ENCODE measurements at regions not wholly inside any gene's neighbourhood (a gene's known extent, or its start where the extent isn't known, plus 50 kb on each side); places are given as distances from the start of the nearest gene placed in this dataset.

DNA sequence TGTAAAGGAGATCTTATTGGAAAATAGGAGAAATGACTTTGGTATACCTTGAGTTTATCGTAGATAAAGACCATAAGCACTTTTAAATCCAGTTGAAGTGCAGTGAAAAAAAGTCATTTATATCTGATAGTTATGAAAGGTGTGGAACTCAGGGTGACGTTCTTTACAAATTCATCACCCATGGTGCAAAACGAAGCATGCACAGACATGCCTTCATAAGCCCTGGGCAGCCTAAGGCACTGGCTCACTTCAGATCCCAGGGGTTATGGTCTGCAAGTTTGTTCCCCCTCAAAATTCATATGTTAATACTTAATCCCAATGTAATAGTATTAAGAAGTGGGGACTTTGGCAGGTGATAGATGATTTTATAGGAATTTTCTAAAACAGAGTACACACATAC lies 1216.4 kb upstream of the USP15 start:
- dilution Hi-C loops (cut with MboI; ENCODE audit: extremely low pct_ligation_motif_present, low sequenced_read_pairs), result no loop called here
- H2AFZ ChIP-seq (ENCODE audit: control insufficient read depth, low read length), result no peak overlapping the region
- H3K27ac ChIP-seq (ENCODE audit: control insufficient read depth, insufficient read depth, low read length), result no peak overlapping the region
- no peak for TF ChIP-seq EZH2 (IDR thresholded peaks at IDR 0.05; ENCODE audit: low read length)
- TF ChIP-seq, protein P1, sequence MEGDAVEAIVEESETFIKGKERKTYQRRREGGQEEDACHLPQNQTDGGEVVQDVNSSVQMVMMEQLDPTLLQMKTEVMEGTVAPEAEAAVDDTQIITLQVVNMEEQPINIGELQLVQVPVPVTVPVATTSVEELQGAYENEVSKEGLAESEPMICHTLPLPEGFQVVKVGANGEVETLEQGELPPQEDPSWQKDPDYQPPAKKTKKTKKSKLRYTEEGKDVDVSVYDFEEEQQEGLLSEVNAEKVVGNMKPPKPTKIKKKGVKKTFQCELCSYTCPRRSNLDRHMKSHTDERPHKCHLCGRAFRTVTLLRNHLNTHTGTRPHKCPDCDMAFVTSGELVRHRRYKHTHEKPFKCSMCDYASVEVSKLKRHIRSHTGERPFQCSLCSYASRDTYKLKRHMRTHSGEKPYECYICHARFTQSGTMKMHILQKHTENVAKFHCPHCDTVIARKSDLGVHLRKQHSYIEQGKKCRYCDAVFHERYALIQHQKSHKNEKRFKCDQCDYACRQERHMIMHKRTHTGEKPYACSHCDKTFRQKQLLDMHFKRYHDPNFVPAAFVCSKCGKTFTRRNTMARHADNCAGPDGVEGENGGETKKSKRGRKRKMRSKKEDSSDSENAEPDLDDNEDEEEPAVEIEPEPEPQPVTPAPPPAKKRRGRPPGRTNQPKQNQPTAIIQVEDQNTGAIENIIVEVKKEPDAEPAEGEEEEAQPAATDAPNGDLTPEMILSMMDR (optimal IDR thresholded peaks at IDR 0.05 in 1 of 3, IDR thresholded peaks at IDR 0.05 in 1 of 3, conservative IDR thresholded peaks at IDR 0.05 in 1 of 3; ENCODE audit: extremely low read depth in 1 of 3, insufficient read depth in 2 of 3, low read length in 3 of 3), result no peak
- no peak overlapping the region for H3K4me2 ChIP-seq (ENCODE audit: control insufficient read depth, extremely low read depth, insufficient read depth, low read depth, low read length)
- H3K79me2 ChIP-seq (ENCODE audit: control insufficient read depth, insufficient read depth, low read length), result no peaks in the 10 kb centered on the region
- FAIRE-seq (no peak), DNase-seq (ENCODE audit: low read depth, low spot score) (no peak)
- no peaks in the 10 kb centered on the region for H3K27me3 ChIP-seq (ENCODE audit: control insufficient read depth, extremely low read depth, insufficient read depth, low read length)
- H3K4me1 ChIP-seq (ENCODE audit: control insufficient read depth, extremely low read depth, insufficient read depth, low read length), result no peaks in the 10 kb centered on the region
- no peaks in the 10 kb centered on the region for H4K20me1 ChIP-seq (ENCODE audit: control insufficient read depth, extremely low read depth, insufficient read depth, low read length)
- H3K9me1 ChIP-seq (ENCODE audit: control insufficient read depth, extremely low read depth, insufficient read depth, low read length), result no peaks in the 10 kb centered on the region
- no peaks in the 10 kb centered on the region for H3K9me3 ChIP-seq (ENCODE audit: control insufficient read depth, low read depth, low read length)
- no peak overlapping the region for H3K4me3 ChIP-seq (ENCODE audit: control insufficient read depth in 2 of 3, extremely low read depth in 1 of 3, insufficient read depth in 2 of 3, low read depth in 1 of 3, low read length in 3 of 3)
- H3K36me3 ChIP-seq (ENCODE audit: control insufficient read depth in 2 of 2, extremely low read depth in 1 of 2, insufficient read depth in 2 of 2, low read length in 2 of 2), result no peaks in the 10 kb centered on the region
- no peak overlapping the region for H3K9ac ChIP-seq (ENCODE audit: control insufficient read depth, extremely low read depth, insufficient read depth, low read length)

- H3K9me3 ChIP-seq (ENCODE audit: control insufficient read depth, low read depth, low read length), result no peaks in the 10 kb centered on the region
- no peak for TF ChIP-seq EZH2 (IDR thresholded peaks at IDR 0.05; ENCODE audit: low read length)
- TF ChIP-seq, protein P1 (optimal IDR thresholded peaks at IDR 0.05 in 1 of 3, IDR thresholded peaks at IDR 0.05 in 1 of 3, conservative IDR thresholded peaks at IDR 0.05 in 1 of 3; ENCODE audit: extremely low read depth in 1 of 3, insufficient read depth in 2 of 3, low read length in 3 of 3), result no peak
- H3K4me2 ChIP-seq (ENCODE audit: control insufficient read depth, extremely low read depth, insufficient read depth, low read depth, low read length), result no peak overlapping the region
- H3K36me3 ChIP-seq (ENCODE audit: control insufficient read depth in 2 of 2, extremely low read depth in 1 of 2, insufficient read depth in 2 of 2, low read length in 2 of 2), result no peaks in the 10 kb centered on the region
- DNase-seq (ENCODE audit: low read depth, low spot score) (no peak), FAIRE-seq (no peak)
- H3K4me1 ChIP-seq (ENCODE audit: control insufficient read depth, extremely low read depth, insufficient read depth, low read length), result no peaks in the 10 kb centered on the region
- H3K27ac ChIP-seq (ENCODE audit: control insufficient read depth, insufficient read depth, low read length), result no peak overlapping the region
- no peaks in the 10 kb centered on the region for H3K27me3 ChIP-seq (ENCODE audit: control insufficient read depth, extremely low read depth, insufficient read depth, low read length)
- H2AFZ ChIP-seq (ENCODE audit: control insufficient read depth, low read length), result no peak overlapping the region
- H3K79me2 ChIP-seq (ENCODE audit: control insufficient read depth, insufficient read depth, low read length), result no peaks in the 10 kb centered on the region
- no peaks in the 10 kb centered on the region for H4K20me1 ChIP-seq (ENCODE audit: control insufficient read depth, extremely low read depth, insufficient read depth, low read length)
- H3K9me1 ChIP-seq (ENCODE audit: control insufficient read depth, extremely low read depth, insufficient read depth, low read length), result no peaks in the 10 kb centered on the region
- dilution Hi-C loops (cut with MboI; ENCODE audit: extremely low pct_ligation_motif_present, low sequenced_read_pairs), result no loop called here
- no peak overlapping the region for H3K4me3 ChIP-seq (ENCODE audit: control insufficient read depth in 2 of 3, extremely low read depth in 1 of 3, insufficient read depth in 2 of 3, low read depth in 1 of 3, low read length in 3 of 3)
- no peak overlapping the region for H3K9ac ChIP-seq (ENCODE audit: control insufficient read depth, extremely low read depth, insufficient read depth, low read length)
These were observed 1215.4 kb upstream of the USP15 start for GRCh38 chr12:61044766-61045165.
